Motor neuron (in vitro differentiated cells): ENCODE measurements at regions not wholly inside any gene's neighbourhood (a gene's known extent, or its start where the extent isn't known, plus 50 kb on each side); places are given as distances from the start of the nearest gene placed in this dataset.

ENCODE experiments used
- ATAC-seq, 8 experiments: fragments of 200-7000 bp; cut with Tn5 transposase; replicated peaks in 6 of 8; 2 replicates each; pipeline ENCODE4 v1.8.0; 2021; ENCODE audit warnings: mild to moderate bottlenecking in 8 of 8, moderate library complexity in 8 of 8
- H3K27ac ChIP-seq, 2 donors: fragments of 250-450 bp; sonication (Bioruptor Pico); 2 replicates each; pipeline ENCODE4 v1.9.0; 2021; ENCODE audit warnings: antibody characterized with exemption in 2 of 2, mild to moderate bottlenecking in 2 of 2, moderate library complexity in 1 of 2
- H3K4me1 ChIP-seq, 2 donors: fragments of 250-450 bp; sonication (Bioruptor Pico); replicated peaks in 1 of 2; 2 replicates each; pipeline ENCODE4 v1.6.1; 2021; ENCODE audit warnings: antibody characterized with exemption in 2 of 2, mild to moderate bottlenecking in 2 of 2, moderate library complexity in 1 of 2
- H3K4me3 ChIP-seq, 5 donors: fragments of 250-450 bp; sonication (Bioruptor Pico); 2 replicates each; pipeline ENCODE4 v1.9.0; 2021; ENCODE audit warnings: antibody characterized with exemption in 5 of 5, mild to moderate bottlenecking in 5 of 5, moderate library complexity in 4 of 5
- WGBS, 10 experiments: fragments of 450-650 bp; shearing (Covaris generic); methylation state at CpG; one replicate each; pipeline ENCODE4 v1.0.0; 2022; 5-methylcytosine and 5-hydroxymethylcytosine counted together
- in situ Hi-C, 9 experiments: fragments of 400-800 bp; cut with MboI; loops; one replicate each; pipeline ENCODE4 v1.15.0; 2021; ENCODE audit warnings: low sequenced_read_pairs in 9 of 9, low pct_unique_long_range_greater_than_20kb in 2 of 9; ENCODE audit not compliant: unreplicated experiment in 9 of 9

- Histone ChIP-seq H3K27ac (no peak overlapping the region), H3K4me1 (no peaks in the 10 kb centered on the region), H3K4me3 (no peak overlapping the region)
- in situ Hi-C loops: loop anchor here in 1 of 9 experiments (25.0 kb wide), 1 partner anchor 281 kb away; no protein-coding TSS in a partner anchor
- ATAC-seq: no peak
- 0 to 92% (median 32%) methylated on average over 1 to 2 of the region's 2 CpGs; no CpG with 5 or more reads in 1 of the 10 experiments for WGBS, 10 experiments
Observed at GRCh38 chr14:29518335-29518734, 409.3 kb downstream of the PRKD1 start.

- Histone ChIP-seq H3K27ac (no peak overlapping the region), H3K4me1 (no peaks in the 10 kb centered on the region), H3K4me3 (no peak overlapping the region)
- whole genome bisulfite sequencing, 10 experiments: 6 to 86% (median 47%) methylated on average over 1 to 2 of the region's 2 CpGs; no CpG with 5 or more reads in 1 of the 10 experiments
- no peak for ATAC-seq
- in situ Hi-C loops: loop anchor here in 1 of 9 experiments (10.0 to 25.0 kb wide), 2 partner anchors 284 to 507 kb away; no protein-coding TSS in a partner anchor
Observed at GRCh38 chr14:29521526-29522137, 406.0 kb downstream of the PRKD1 start.
